Lung (tissue), 11 donors: ENCODE measurements at regions not wholly inside any gene's neighbourhood (a gene's known extent, or its start where the extent isn't known, plus 50 kb on each side); places are given as distances from the start of the nearest gene placed in this dataset.
A peak's percentile ranks its signal among the peaks of the same experiment; 100 is the strongest.
"Not testable (repeated sequence)": the region's sequence is repeated elsewhere in the genome, so short reads cannot be mapped to it uniquely, and the experiment has no call there.

Source experiments
- ATAC-seq: fragments of 200-7000 bp; cut with Tn5 transposase; one replicate; pipeline ENCODE4 v1.9.1; 2020; ENCODE audit warnings: moderate number of reproducible peaks; ENCODE audit not compliant: insufficient read depth, low FRiP score
- DNase-seq, 3 donors: peaks; one replicate each; pipeline ENCODE4 v3.0.0-alpha.2; 2013 to 2017
- H3K27ac ChIP-seq, 2 donors: one replicate each; pipeline ENCODE4 v1.5.1; 2013; ENCODE audit warnings: mild to moderate bottlenecking in 2 of 2, moderate library complexity in 2 of 2, control low read depth in 1 of 2, inconsistent platforms in 1 of 2, low read depth in 1 of 2, low read length in 1 of 2
- H3K27me3 ChIP-seq, 3 donors: one replicate each; pipeline ENCODE4 v1.5.1; 2013; ENCODE audit warnings: low read length in 2 of 3; ENCODE audit not compliant: control insufficient read depth in 3 of 3, insufficient read depth in 3 of 3
- H3K36me3 ChIP-seq, 4 donors: one replicate each; pipeline ENCODE4 v1.5.1; 2013; ENCODE audit warnings: low read length in 4 of 4, mild to moderate bottlenecking in 1 of 4, moderate library complexity in 1 of 4; ENCODE audit not compliant: control insufficient read depth in 4 of 4, insufficient read depth in 4 of 4
- H3K4me1 ChIP-seq, 5 donors: one replicate each; pipeline ENCODE4 v1.5.1; 2013; ENCODE audit warnings: low read length in 5 of 5, mild to moderate bottlenecking in 2 of 5, moderate library complexity in 1 of 5; ENCODE audit not compliant: control insufficient read depth in 5 of 5, insufficient read depth in 5 of 5
- H3K4me3 ChIP-seq: one replicate; pipeline ENCODE4 v1.5.1; 2013; ENCODE audit warnings: mild to moderate bottlenecking, control low read depth, moderate library complexity
- H3K9ac ChIP-seq, 2 donors: one replicate each; pipeline ENCODE4 v1.5.1; 2013; ENCODE audit warnings: low read length in 2 of 2, control low read depth in 1 of 2; ENCODE audit not compliant: insufficient read depth in 1 of 2
- H3K9me3 ChIP-seq, 4 donors: one replicate each; pipeline ENCODE4 v1.5.1; 2013; ENCODE audit warnings: low read length in 3 of 4, mild to moderate bottlenecking in 1 of 4, moderate library complexity in 1 of 4; ENCODE audit not compliant: control insufficient read depth in 4 of 4, insufficient read depth in 3 of 4
- WGBS, 2 donors: extraction: QIAGEN DNeasy Blood & Tissue Kit; methylation state at CpG; one replicate each; pipeline ENCODE4 v1.1.7; 2013; 5-methylcytosine and 5-hydroxymethylcytosine counted together
- TF ChIP-seq, protein P1 (sequence below): IDR thresholded peaks from 2 replicates; pipeline ENCODE4 v1.5.1; 2012; ENCODE audit warnings: mild to moderate bottlenecking; ENCODE audit errors: control extremely low read depth, extremely low read depth
- donor health status: control.
- donor health status: control.
- donor health status: Bipolar disorder and iron deficiency.
- donor health status: healthy.
- donor health status: DM: yes; HTN: yes; CAD: no.

DNA sequence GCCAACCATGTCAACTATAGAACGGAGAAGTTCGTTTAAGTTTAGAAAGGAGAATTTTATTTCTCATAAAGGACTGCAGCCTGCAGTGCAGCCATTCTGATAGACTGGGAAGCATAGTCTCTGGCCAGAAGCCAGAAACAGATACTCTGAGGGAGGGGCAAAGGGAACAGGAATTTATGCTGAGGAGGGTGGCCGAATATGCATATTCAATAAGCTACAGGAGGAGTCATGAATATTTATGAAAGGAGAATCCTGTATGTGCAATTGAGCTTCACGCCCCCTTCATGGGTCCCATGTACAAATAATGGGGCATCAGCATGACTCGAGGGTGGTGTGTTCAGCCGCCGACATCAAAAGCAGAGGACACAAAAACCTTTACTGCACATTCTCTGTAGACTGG is 199.9 kb downstream of the CWF19L2 start:
- WGBS, 2 donors, result 93 to 94% methylated on average over 7 of the region's 7 CpGs
- H3K9me3 ChIP-seq, result no peaks in the 10 kb centered on the region
- H3K27ac ChIP-seq, result no peak overlapping the region
- H3K27me3 ChIP-seq, result no peaks in the 10 kb centered on the region
- H3K9ac ChIP-seq, result no peak overlapping the region
- no peaks in the 10 kb centered on the region for H3K4me1 ChIP-seq
- ATAC-seq (no peak), DNase-seq (peak in 1 of 3 donors; percentile 17)
- no peak overlapping the region for H3K4me3 ChIP-seq
- TF ChIP-seq, protein P1, sequence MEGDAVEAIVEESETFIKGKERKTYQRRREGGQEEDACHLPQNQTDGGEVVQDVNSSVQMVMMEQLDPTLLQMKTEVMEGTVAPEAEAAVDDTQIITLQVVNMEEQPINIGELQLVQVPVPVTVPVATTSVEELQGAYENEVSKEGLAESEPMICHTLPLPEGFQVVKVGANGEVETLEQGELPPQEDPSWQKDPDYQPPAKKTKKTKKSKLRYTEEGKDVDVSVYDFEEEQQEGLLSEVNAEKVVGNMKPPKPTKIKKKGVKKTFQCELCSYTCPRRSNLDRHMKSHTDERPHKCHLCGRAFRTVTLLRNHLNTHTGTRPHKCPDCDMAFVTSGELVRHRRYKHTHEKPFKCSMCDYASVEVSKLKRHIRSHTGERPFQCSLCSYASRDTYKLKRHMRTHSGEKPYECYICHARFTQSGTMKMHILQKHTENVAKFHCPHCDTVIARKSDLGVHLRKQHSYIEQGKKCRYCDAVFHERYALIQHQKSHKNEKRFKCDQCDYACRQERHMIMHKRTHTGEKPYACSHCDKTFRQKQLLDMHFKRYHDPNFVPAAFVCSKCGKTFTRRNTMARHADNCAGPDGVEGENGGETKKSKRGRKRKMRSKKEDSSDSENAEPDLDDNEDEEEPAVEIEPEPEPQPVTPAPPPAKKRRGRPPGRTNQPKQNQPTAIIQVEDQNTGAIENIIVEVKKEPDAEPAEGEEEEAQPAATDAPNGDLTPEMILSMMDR, result no peak
- no peaks in the 10 kb centered on the region for H3K36me3 ChIP-seq

- not testable (repeated sequence) for H3K9ac ChIP-seq, H3K4me1 ChIP-seq, H3K27me3 ChIP-seq, DNase-seq, H3K9me3 ChIP-seq, H3K27ac ChIP-seq, H3K4me3 ChIP-seq, H3K36me3 ChIP-seq, ATAC-seq
- WGBS, 2 donors, result 82 to 90% methylated on average over 8 of the region's 8 CpGs
These were observed 204.0 kb downstream of the CWF19L2 start for GRCh38 chr11:107253661-107254060.

DNA sequence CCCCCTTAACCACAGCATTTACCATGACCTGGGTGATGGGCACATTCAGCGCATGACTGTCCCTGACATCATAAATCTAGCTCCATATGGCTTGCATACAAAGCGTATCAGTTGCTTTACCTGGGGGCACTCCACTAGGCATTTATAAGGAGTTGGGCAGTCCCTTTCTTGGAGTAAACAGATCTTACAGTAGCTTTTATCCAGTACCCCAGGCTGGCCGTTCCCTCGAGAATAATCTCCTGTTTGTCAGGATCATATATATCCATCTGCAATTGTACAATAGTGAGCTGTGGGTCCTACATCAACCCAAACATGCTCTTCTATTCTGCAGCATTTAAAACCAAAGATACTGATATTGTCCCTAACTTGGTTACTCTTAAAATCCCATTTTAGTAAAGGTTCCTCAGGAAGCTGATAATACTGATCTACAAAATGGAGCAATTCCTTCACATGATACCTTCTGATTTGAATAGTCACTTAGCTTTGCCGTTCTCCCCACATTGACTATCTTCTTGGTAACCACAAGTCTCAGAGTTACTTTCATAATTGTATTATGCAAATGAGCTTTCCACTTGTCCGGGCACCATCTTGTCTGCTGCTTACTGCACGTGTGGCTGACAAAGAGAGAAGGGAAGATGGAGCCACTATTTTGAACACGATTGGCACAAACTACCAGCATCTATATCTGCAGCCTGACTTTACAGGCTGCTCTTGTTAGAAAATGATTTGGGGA is 205.0 kb downstream of the CWF19L2 start:
- no peak for DNase-seq
- no peak for ATAC-seq
- no peaks in the 10 kb centered on the region for H3K36me3 ChIP-seq
- H3K27me3 ChIP-seq, result no peaks in the 10 kb centered on the region
- TF ChIP-seq, protein P1, result no peak
- H3K27ac ChIP-seq, result no peak overlapping the region
- 86 to 94% methylated on average over 8 of the region's 8 CpGs for WGBS, 2 donors
- H3K9me3 ChIP-seq, result no peaks in the 10 kb centered on the region
- no peak overlapping the region for H3K9ac ChIP-seq
- no peak overlapping the region for H3K4me3 ChIP-seq
- no peaks in the 10 kb centered on the region for H3K4me1 ChIP-seq

DNA sequence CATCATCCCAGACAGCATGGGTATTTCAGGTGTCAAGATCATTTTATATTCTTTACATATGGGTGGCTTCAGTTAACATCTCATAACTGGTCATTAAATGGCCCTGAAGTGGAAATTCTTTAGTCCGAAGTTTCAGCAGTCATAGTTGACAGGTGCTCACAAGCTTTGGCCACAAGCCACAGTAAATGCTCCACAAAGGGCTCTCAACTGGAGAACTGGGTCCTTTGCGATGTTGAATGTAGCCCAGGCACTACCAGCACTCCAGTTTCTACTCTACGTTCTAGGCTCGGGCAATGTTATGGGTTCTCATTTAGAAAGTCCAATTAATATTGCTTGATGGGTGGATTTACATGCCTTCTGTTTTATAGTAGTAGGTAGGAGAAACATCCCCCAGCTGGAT is 206.3 kb downstream of the CWF19L2 start:
- Histone ChIP-seq H3K9ac (no peak overlapping the region), H3K4me1 (no peaks in the 10 kb centered on the region), H3K27me3 (no peaks in the 10 kb centered on the region), H3K36me3 (no peaks in the 10 kb centered on the region), H3K9me3 (no peaks in the 10 kb centered on the region), H3K4me3 (no peak overlapping the region), H3K27ac (no peak overlapping the region)
- TF ChIP-seq, protein P1, result no peak
- no peak for ATAC-seq
- WGBS, 2 donors, result 72 to 89% methylated on average over 4 of the region's 4 CpGs
- DNase-seq, result peak in 1 of 3 donors; percentile 15
